ENCODE measurements at regions not wholly inside any gene's neighbourhood (a gene's known extent, or its start where the extent isn't known, plus 50 kb on each side); places are given as distances from the start of the nearest gene placed in this dataset.

DNA sequence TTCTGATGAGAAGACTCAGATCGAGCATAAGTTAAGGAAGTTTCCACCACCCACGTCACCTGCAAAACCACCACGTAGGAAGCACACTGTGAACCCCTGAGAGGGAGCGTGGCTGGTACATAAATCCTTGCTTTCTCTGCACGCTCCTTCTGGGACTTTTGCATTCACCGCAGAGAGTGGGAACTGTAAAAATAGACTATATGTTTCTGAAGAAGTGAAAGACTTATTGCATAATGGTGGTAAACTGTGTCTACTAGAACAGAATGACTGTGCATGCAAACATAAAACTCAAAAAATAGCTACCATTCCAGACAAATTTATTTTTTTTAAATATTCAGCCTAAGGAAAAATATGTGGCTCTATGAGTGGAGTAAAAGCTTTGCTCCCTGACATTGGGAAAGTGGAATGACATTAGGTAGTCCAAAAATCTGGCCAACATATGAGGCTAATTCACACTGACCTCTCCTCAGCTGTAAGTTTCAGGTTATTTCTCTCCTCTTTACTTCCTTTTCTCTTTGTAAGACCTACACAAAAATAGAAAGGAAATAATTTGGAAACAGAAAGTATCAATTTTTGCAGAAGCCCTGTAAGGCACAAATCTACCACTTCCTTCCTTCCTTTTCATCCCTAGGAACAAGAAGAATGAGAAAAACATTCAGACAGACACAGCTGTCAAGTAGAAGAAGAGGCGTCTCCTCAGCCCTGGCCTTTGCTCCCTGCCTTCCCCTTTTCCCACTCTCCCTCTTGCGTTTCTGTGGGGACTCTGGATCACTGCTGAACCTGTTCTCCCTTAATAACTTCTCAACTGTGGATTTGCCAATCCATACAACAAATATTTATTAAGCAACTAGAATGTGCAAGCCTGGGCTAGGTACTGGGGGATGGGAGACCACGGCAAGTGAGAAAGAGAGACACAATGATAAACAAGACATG, 264.3 kb upstream of the FOXN3 start:
- no peak overlapping the region for H3K4me3 ChIP-seq (replicated peaks; ENCODE audit: low read depth, low read length)
- no peak for TF ChIP-seq CTCF (IDR thresholded peaks at IDR 0.05; ENCODE audit: low read length, missing control alignments)
- DNase-seq (ENCODE audit: low read depth), result no peak

- no peak for DNase-seq (ENCODE audit: low read depth)
- no peak for TF ChIP-seq CTCF (IDR thresholded peaks at IDR 0.05; ENCODE audit: low read length, missing control alignments)
- H3K4me3 ChIP-seq (replicated peaks; ENCODE audit: low read depth, low read length), result no peak overlapping the region
Measured at GRCh38 chr14:89680156-89680555, 263.1 kb upstream of the FOXN3 start.

DNA sequence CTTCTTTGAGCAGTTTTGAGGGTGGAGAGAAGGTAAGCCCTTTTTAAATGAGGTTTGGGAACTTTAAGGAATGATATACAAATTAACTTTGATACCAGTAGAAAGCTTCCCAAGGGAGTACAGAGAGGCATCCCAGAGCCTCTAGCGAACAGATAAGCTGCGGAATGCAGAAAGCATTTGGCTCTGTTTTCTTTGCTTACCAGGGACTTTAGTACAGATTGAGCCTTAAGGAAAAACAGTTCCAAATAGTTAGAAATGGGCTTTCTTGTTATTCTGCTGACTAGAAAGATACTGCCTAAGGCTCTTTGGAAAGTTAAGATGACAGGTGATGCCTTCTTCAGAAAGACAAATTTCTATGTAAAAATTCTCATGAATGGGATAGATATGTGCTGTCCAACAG, 261.7 kb upstream of the FOXN3 start:
- TF ChIP-seq CTCF (IDR thresholded peaks at IDR 0.05; ENCODE audit: low read length, missing control alignments), result no peak
- DNase-seq (ENCODE audit: low read depth), result peak; percentile 16
- H3K4me3 ChIP-seq (replicated peaks; ENCODE audit: low read depth, low read length), result no peak overlapping the region

GRCh38 chr14:89675590-89675989, 258.6 kb upstream of the FOXN3 start:
- no peak for TF ChIP-seq CTCF (IDR thresholded peaks at IDR 0.05; ENCODE audit: low read length, missing control alignments)
- no peak for DNase-seq (ENCODE audit: low read depth)
- no peak overlapping the region for H3K4me3 ChIP-seq (replicated peaks; ENCODE audit: low read depth, low read length)

DNA sequence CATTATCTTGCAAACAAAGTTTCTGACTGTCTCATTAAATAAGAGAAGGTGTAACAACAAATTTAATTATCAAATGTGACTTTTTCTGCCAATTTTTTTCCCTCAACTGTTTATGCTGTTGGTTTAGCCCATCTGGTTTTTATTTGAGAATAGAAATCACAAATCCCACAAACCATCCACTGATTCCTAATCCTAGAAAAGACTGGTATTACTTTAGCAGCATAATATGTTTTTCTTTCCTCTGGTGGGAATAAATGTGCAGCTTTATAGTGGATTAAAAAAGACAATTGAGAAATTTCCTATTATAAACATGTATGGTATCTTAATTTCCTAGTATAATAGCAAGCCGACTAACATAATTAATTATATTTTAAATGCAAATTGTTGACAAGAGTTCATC, 257.9 kb upstream of the FOXN3 start:
- DNase-seq (ENCODE audit: low read depth), result no peak
- TF ChIP-seq CTCF (IDR thresholded peaks at IDR 0.05; ENCODE audit: low read length, missing control alignments), result no peak
- no peak overlapping the region for H3K4me3 ChIP-seq (replicated peaks; ENCODE audit: low read depth, low read length)

DNA sequence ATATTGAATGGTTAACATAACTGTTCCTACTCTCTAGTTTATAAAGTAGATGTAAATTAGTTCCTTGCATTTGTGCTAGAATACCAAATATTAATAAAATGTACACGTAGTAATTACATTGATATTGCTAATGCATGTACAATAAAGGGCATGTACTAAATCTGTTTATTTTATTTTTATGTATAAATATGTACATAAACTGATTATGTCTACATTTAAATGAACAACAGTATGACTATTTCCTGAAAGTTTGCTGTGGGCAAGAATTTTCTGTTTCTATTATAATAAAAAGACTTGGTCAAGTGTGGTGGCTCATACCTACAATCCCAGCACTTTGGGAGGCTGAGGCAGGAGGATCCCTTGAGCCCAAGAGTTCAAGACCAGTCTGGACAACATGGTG, 257.2 kb upstream of the FOXN3 start:
- no peak for TF ChIP-seq CTCF (IDR thresholded peaks at IDR 0.05; ENCODE audit: low read length, missing control alignments)
- no peak for DNase-seq (ENCODE audit: low read depth)
- no peak overlapping the region for H3K4me3 ChIP-seq (replicated peaks; ENCODE audit: low read depth, low read length)

All from fibroblast of pulmonary artery (primary cell).